AG08396 (cell line): ENCODE measurements at regions not wholly inside any gene's neighbourhood (a gene's known extent, or its start where the extent isn't known, plus 50 kb on each side); places are given as distances from the start of the nearest gene placed in this dataset.
"Not testable (repeated sequence)": the region's sequence is repeated elsewhere in the genome, so short reads cannot be mapped to it uniquely, and the experiment has no call there.

Source experiments
- DNase-seq: peaks from one replicate; pipeline ENCODE4 v3.0.0; 2012; ENCODE audit warnings: low spot score, mixed read lengths

DNA sequence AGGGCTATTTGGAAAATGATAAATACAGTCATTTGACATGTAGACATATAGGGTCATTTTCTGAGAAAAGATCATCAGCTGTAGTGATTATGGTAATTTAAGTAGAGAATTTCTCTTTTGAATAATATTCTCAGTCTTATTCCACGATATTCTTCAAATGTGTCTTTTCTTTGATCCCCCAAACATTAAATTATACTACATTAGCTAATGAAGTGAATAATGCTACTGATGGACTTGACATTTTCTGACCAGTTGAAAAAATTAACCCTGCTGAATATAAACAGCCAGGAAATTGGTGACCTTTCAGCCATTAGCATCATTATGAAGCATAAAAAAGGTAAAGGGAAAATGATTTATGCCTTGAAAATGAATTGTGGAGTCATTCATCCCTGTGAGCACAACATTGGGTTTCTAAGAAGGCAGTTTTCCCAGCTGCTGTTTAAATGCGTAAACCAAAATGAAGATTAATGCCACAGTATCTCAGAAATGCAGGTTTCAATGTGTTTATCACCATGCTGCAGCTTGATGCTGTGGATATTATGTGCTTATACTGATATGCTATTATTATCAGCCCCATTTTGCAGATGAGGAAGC, 489.1 kb downstream of the KCTD16 start:
- DNase-seq = no peak

DNA sequence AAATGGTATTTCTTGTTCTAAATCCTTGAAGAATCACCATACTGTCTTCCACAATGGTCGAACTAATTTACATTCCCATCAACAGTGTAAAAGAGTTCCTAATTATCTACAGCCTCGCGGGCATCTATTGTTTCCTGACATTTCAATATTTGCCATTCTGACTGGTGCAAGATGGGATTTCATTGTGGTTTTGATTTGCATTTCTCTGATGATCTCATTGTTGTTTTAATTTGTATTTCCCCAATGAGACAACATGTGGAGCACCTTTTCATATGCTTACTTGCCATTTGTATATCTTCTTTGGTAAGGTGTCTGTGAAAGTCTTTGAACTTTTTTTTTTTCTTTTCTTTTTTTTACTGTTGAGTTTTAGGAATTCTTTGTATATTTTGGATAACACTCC, 473.6 kb downstream of the KCTD16 start:
- no peak for DNase-seq

DNA sequence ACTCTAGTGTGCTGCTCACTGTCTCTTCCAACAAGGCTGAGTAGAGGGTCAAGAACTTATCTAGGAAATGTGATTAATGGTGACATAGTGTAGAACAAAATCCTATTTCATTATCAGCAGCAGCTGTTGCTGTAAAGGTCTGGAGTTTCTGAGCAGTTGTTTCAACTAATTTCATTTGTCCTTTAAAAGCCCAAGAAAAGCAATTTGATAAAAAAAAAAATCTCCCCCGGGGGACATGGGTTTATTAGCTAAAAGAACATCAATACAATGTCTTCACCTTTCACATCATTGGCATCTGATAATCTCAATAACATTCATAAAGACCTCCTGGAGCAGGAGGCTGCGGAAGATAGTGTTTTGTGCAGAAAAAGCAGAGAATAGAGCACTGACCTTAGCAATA, 468.1 kb downstream of the KCTD16 start:
- DNase-seq = no peak

DNA sequence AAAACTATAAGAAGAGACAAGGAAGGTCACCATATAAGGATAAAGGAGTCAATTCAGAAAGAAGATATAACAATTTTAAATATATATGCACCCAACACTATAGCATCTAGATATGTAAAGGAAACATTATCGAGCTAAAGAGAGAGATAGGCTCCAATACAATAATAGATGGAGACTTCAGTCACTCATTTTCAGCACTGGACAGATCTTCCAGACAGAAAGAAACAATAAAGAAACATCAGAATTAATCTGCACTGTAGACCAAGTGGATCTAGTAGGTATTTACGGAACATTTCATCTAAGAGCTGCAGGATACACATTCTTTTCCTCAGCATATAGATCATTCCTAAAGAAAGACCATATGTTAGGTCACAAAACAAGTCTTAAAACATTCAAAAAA, 463.5 kb downstream of the KCTD16 start:
- no peak for DNase-seq

DNA sequence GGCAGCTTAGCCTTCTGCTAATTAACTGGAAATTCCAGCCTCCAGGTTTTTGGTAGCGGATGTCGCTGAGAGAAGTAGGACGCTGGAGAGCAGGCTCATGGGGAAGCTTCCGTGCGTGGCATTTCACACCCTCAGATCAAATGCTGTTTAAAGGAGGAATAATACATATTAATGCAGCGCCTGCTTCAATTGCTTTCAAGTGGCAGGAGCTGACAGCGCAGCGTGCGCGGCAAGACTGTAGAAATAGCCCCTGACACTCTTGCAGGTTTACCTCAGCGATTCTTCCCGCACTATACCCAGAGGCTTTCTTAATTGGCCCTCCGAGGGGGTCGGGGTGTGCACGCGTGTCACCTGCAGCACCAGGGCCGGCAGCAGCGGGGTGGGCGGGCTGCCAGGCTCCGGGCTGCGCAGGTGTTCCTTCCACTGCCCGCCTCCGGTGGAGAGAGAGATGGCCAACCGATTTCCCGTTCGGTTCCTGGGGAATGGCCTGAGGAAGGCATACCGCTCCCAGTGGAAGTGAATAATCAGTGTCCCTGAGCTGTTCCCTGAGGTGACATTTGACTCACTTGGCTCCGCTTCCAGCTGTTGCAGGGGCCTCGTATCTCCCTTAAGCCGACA, 427.9 kb downstream of the KCTD16 start:
- DNase-seq = no peak

DNA sequence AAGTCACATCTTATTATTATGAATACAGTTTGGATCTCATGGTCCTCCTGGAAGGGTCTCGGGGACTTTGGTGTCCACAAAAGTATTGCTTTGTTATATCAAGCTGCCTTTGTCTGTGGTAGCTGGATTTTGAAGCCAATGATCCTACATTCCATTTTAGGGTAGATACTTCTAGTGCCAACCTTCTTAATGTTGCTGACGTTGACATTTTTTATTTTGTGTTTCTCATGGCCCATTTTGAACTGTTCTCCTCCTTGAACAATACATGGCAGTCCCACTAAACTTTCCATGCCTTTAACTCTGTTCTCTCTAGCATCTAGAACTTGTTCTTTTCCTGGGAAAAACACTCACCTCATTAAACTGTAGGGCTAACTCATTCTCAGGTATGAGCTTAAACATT, 425.8 kb downstream of the KCTD16 start:
- no peak for DNase-seq

DNA sequence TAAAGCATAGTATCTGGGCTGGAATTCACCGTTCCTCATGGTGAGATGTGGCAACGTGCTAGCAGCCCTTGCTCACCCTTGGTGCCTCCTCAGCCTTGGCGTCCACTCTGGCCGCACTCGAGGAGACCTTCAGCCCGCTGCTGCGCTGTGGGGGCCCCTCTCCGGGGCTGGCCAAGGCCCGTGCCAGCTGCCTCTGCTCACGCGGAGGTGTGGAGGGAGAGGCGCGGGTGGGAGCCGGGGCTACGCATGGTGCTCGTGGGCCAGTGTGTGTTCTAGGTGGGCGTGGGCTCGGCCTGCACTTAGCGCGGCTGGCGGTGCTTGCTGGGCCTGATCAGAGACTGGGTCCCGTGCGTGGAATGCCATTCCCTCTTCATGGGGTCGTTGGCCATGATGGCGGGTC, 424.2 kb downstream of the KCTD16 start:
- no peak for DNase-seq

DNA sequence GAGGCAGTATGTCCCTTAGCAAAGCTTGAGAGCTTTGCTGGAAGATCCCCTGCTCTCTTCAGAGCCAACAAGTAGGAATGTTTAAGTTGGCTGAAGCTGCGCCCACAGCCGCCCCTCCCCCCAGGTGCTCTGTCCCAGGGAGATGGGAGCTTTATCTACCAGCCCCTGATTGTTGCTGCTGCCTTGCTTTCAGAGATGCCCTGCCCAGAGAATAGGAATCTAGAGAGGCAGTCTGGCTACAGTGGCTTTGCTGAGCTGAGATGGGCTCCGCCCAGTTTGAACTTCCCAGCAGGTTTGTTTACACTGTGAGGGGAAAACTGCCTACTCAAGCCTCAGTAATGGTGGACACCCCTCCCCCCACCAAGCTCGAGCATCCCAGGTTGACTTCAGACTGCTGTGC, 423.6 kb downstream of the KCTD16 start:
- DNase-seq = not testable (repeated sequence)

DNA sequence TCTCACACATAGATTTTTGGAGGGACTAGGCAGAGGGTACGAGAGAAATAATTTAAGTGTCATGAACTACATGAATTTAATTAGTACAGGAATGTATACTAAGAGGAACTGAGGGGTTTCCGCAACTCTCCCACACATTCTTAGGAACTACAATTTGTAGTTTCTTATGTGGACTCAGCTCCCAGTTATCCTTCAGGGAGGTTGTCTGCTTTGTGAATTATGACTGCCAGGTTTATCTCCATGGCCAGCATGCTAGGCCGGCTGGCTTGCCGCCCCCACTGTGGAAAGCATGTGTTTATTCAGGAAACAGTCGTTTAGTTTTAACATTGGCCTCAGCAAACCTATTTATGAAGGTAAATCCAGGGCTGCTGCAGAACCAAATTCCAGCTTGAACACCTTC, 415.0 kb downstream of the KCTD16 start:
- no peak for DNase-seq

DNA sequence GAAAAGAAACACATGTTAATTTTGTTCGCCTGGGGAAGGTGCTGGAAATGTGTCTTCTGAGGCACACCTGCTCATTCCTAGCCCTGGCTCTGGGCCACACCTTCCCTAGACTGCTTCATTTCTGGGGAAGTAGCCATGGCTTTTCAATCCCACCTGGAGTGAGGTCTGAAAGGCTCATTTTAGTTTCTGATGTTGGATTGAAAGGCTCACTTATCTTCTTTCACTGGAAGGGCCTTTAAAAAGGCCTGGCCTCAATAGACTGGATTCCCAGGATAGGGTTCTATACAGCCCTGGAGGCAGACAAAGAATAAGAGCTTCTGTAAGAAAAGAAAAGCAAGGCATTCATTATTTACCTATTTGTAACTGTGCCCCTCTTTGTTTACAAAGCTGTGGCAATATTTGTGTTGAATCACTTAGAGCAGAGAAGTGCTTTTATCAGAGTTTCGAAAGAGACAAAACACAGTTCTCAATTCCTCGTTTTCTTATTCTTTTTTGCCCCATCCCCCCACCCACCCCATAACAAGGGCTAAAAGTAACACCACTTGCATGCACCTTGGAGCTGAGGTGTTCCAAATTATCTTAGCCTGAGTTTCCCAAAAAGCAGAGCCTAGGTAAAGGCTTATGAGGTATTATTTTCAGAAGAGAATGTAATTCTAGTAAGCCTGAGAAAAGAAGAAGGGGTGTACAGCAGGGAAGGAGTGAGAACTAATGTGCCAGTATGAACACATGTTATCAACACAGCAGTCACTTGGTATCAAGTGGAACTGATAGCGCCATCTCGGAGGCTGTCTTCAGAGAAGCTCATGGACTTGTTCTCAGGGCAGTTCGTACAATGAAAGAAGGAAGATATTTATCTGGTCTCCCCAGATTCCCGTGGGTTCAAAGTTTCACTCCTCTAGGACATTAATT, 413.1 kb downstream of the KCTD16 start:
- no peak for DNase-seq

DNA sequence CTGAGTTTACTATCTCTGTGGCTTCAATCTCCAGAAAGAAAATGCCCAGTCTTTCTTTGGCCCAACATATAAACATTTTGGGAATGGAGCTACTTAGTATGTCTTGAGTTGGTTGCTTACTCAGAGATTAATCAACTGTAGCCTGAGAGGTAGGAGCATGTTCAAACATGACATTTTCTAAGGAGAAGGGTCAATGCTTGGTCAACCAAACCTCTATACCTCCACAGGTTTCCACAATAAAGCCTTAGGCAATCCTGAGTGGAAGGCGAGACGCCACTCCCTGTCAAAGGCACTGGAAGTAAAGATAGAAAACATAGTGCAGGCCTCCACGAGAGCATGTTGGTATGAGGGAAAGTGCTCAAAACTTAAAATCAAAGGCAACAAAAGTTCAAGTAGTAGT, 411.4 kb downstream of the KCTD16 start:
- no peak for DNase-seq

DNA sequence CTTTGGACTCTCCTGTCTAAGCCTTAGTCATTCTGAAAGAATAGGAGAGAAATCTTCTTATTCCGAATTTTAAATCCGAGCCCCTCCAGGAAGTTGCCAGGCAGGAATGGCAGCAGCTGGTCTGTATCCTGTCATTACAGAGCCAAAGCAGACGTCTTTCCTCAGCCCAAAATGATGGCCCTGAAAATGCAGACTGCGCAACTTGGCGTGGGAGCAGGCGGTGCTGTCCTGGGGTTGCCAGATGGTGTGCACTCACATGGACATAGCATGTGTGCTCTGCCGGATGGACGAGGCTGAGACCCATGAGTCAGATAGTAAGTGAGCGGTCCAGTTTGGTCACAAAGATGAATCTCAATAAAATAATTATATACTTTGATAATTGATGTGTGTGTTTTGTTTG, 410.4 kb downstream of the KCTD16 start:
- DNase-seq = no peak

DNA sequence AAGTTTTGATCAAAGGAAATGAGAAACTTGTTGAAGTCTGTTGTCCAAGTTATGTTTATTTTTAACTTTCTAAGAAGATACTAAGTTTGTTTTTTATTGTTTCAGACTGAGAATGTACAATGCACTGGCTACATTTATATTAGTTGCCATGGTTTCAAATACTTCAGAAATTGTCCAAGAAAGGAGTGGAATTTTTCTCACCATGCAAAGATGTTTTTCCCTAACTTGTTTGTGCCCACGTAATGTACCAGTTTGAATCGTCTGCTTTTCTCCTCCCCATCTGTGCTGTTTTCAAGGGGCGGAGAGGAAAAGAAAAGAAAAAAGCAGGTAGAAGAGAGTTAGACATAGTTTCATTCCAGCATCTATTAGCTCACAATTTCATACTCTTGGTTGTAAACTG, 407.0 kb downstream of the KCTD16 start:
- DNase-seq = no peak

DNA sequence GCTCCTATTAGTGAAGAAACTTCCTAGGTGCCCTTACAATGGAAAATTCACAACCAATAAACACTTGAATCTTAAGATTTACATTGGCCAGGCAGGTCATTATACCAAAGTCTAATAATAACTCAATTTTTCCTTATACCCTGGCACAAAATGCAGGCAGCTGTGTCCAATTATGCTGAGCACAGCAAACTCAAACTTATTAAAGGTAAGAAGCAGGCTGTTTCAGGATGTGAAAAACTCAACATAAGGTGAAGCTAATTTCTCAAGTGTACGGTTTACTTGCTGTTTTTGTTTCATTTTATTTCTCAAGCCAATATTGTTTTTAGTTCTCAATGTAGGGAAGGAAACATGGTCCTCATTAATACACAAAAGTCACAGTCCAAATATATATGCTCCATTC, 405.1 kb downstream of the KCTD16 start:
- no peak for DNase-seq

DNA sequence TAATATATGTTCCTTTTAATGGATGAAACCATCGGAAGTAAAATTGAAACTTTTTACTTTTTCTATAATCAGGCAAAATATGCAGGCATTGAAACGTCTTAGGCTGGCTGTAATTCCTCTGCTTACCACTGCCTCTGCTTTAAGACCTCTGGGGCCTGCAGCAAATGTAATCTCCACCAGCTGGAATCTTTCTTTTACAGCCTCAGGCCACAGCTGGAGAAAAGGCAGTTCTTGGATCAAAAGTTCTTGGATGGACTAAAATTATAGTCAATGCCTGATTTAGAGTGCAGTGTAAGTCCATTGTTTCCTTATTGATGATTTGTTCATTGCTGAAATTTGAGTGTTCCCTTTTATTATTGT, 396.7 kb downstream of the KCTD16 start:
- DNase-seq = peak; percentile 13

DNA sequence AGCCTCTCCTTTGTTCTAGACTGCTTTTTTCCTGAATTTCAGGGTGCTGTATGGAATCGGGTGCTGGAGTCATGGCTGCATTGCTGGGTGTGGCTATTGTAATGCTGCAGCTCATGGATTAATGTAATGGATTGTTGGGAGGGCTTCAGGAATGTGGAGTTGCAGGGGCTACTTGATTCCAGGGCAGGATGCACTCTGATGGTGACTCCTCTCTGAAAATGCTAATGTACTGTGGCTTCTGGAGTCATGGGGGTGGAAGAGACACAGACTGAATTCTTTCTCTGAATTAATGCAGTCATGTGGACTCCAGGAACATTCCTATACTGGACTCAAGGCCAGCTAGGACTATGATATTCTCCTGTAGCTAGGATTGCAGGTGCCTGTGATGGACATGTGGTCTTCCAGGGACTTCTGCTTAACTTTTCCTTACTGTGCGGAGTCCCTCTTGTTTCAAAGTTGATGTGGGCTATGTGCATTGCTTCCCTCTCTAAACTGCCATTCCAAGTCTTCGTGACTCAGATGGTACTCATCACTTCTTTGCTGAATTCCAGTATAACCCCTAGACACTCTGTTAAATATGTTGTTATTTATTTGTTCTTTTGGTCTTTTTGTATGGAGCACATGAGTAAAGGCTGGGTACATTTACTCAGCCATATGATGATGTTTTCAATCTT, 396.2 kb downstream of the KCTD16 start:
- peak; percentile 11 for DNase-seq

DNA sequence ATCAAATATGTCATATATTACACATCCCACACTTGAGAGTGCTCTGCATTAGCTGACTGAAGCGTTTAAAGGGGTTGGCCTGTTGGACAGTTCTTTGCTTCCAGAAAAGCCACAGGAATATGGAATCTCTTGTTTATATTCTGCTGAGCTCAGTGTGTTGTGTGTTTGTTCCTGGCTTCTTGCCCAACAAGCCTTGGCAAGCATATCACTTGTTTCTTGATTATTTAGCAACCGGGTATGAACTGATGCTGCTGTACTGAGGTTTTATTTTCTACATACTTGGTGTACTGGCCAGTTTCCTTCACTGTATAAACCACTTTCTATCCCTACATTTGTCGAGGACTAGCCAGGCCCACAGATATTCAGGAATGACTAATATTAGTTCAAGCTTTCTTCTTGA, 378.9 kb downstream of the KCTD16 start:
- peak; percentile 5 for DNase-seq

DNA sequence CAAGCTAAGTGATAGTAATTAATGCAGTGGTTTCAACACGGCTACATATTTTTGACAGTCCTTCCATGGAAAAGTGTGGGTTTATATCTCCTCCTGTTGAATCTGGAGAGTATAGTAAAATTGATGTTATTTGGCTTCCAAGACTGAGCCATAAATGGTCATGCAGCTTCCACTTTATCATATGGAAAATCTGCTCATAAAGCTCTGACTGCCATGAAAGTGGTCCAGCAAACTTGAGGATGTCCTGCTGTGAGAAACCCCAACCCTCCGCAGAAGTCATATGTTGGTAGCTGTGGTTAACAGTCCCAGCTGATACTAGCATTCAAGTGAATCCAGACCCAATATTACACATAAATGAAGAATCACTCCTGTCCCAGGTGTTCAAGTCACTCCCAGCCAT, 378.3 kb downstream of the KCTD16 start:
- no peak for DNase-seq

DNA sequence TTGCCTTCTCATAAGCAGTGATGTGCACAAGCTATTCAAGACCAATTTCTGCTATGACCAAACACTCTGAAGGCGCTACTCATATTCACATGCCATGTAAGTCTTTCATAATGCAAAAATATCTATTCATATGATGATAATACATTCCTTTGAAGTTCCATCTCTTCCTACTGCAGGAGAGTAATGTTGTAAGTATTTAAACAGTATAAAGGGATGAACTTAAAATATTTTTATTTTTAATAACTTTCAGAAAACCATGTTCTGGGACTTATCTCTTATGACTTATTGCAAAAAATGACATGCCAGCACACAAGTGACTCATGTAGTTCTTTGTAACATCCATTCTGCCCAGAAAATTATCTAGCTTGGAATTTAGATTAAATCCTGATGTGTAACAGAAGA, 376.4 kb downstream of the KCTD16 start:
- DNase-seq = no peak

DNA sequence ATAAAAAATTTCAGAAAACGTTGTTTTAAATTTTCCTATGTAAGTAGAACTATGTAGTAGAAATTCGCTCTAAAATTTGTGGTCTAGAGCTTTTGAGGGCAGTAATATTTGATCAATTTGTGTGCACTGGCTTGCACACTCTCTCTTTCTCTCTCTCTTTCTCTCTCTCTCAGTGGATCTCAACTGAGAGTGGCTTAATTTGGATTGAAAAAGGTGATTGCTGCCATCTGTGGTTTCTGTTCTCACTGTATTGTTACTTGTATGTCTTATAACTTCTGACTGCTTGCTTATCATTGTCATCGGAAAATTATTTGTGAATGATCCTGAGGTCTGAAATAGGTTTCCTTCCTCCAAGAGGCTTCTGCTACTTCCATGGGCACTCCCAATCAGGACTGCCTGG, 368.2 kb downstream of the KCTD16 start:
- no peak for DNase-seq
